ENCODE measurements at regions not wholly inside any gene's neighbourhood (a gene's known extent, or its start where the extent isn't known, plus 50 kb on each side); places are given as distances from the start of the nearest gene placed in this dataset.

GRCh38 chr14:48914382-48914781 lies 671.8 kb downstream of the RPS29 start:
- no peak for ATAC-seq (replicated peaks)
- Mint-ChIP-seq H3K4me3 (no peak overlapping the region), H3K36me3 (no peaks in the 10 kb centered on the region), H3K27me3 (peaks cover 9 to 26% of the 10 kb centered on the region in 2 donors), H3K9me3 (peaks cover 0 to 5% of the 10 kb centered on the region in 2 donors), H3K4me1 (no peaks in the 10 kb centered on the region), H3K27ac (no peak overlapping the region)
- DNase-seq = no peak

- Mint-ChIP-seq H3K27ac (no peak overlapping the region), H3K36me3 (no peaks in the 10 kb centered on the region), H3K9me3 (no peaks in the 10 kb centered on the region), H3K27me3 (peaks cover 0 to 3% of the 10 kb centered on the region in 2 donors), H3K4me1 (no peaks in the 10 kb centered on the region), H3K4me3 (no peak overlapping the region)
- no peak for ATAC-seq (replicated peaks)
- no peak for DNase-seq
Observed at GRCh38 chr14:48900565-48900964, 685.6 kb downstream of the RPS29 start.

GRCh38 chr14:48890333-48890732 lies 695.8 kb downstream of the RPS29 start:
- Mint-ChIP-seq H3K4me3 (no peak overlapping the region), H3K27ac (no peak overlapping the region), H3K27me3 (no peaks in the 10 kb centered on the region), H3K9me3 (no peaks in the 10 kb centered on the region), H3K36me3 (no peaks in the 10 kb centered on the region), H3K4me1 (peaks cover 6 to 10% of the 10 kb centered on the region in 2 donors)
- ATAC-seq (replicated peaks) (no peak), DNase-seq (no peak)

DNA sequence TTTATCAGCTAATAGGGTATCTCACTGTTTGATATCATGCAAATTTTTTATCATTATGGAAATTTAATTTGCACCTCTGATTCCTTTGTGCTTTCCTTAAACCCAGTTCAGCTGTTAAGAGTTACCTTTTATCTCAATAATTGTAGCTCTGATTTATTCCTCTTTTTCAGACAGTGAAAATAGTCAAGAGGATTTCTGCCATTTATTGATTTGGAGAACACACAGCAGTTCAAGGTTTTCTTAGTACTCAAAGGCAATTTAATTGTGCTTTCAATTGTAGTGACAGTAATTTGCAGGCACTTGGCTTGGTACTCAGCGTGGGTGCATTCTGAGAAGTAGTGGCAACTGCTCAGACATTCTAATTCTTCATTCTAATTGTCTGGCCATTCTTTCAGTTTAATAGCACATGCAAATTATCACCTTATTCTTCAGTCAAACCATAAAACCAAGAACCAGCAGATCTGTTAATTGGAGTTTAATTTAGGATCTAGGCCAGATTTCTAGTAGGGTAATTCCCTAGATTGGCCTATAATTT lies 709.3 kb downstream of the RPS29 start:
- DNase-seq (no peak), ATAC-seq (replicated peaks) (no peak)
- Mint-ChIP-seq H3K9me3 (peaks cover 2 to 4% of the 10 kb centered on the region in 2 donors), H3K27me3 (peaks cover 0 to 5% of the 10 kb centered on the region in 2 donors), H3K4me1 (no peaks in the 10 kb centered on the region), H3K27ac (no peak overlapping the region), H3K4me3 (no peak overlapping the region), H3K36me3 (no peaks in the 10 kb centered on the region)

DNA sequence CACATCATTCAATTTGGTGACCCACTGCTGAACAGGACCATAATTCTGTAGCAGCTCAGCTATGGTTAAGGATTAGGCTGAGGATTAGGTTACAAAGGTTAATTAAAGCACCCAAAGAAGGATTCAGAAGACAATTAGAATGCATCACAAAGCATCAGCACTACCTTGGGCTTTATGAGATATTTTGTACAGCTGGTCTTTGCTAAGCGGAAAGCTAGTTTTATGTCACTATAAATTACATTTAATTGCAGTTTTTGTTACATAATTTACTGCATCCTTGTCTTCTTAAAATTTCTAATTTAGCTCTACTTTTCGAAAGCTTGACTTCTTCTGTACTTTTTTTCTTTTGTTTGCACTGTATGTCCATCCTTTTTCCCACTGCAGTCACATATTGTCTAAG lies 711.5 kb downstream of the RPS29 start:
- ATAC-seq (replicated peaks) (no peak), DNase-seq (no peak)
- H3K27me3 Mint-ChIP-seq = peaks cover 0 to 5% of the 10 kb centered on the region in 2 donors
- no peaks in the 10 kb centered on the region for H3K4me1 Mint-ChIP-seq
- H3K27ac Mint-ChIP-seq = no peak overlapping the region
- H3K36me3 Mint-ChIP-seq = no peaks in the 10 kb centered on the region
- no peak overlapping the region for H3K4me3 Mint-ChIP-seq
- no peaks in the 10 kb centered on the region for H3K9me3 Mint-ChIP-seq

DNA sequence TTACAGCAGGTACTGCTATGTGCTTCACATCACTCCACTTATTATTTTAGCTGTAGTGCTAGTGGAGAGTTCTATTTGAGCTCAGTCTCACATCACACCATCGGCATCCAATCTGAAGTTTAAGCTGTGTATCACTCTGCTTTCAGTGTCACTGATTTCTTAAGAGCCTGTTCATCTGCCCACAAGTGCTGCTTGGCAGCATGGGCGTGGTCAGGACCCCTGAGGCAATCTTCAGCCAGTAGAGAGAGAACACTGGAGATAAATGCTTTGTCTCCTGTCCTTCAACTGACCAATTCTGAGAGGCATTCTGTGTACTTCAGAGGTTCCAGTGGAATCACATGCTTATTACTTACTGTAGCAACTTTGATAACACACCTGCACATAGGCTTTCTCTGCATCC lies 728.8 kb downstream of the RPS29 start:
- no peaks in the 10 kb centered on the region for H3K36me3 Mint-ChIP-seq
- H3K4me3 Mint-ChIP-seq = no peak overlapping the region
- no peak overlapping the region for H3K27ac Mint-ChIP-seq
- H3K9me3 Mint-ChIP-seq = no peaks in the 10 kb centered on the region
- DNase-seq = no peak
- H3K27me3 Mint-ChIP-seq = no peaks in the 10 kb centered on the region
- H3K4me1 Mint-ChIP-seq = no peaks in the 10 kb centered on the region
- ATAC-seq (replicated peaks) = no peak

DNA sequence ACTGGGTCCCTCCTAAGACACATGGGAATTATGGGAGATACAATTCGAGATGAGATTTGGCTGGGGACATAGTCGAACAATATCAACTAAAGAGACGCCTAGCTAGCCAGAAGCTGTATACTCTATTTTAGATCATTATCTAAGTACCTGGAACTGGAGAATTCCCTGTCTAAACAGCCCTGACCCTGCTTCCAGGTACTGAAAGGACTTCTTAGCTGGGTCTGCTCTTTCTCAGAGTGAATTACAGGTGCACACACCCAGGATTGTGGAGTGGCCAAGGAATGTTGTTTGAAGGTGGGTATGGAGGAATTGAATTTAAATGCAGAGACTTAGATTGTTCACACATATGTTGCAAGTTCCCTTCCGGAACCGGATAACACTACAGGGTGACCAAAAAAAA lies 733.0 kb downstream of the RPS29 start:
- DNase-seq (no peak), ATAC-seq (replicated peaks) (no peak)
- Mint-ChIP-seq H3K4me3 (no peak overlapping the region), H3K36me3 (no peaks in the 10 kb centered on the region), H3K4me1 (no peaks in the 10 kb centered on the region), H3K27ac (no peak overlapping the region), H3K27me3 (no peaks in the 10 kb centered on the region), H3K9me3 (no peaks in the 10 kb centered on the region)

GRCh38 chr14:48849741-48850322 lies 736.3 kb downstream of the RPS29 start:
- Mint-ChIP-seq H3K9me3 (no peaks in the 10 kb centered on the region), H3K27ac (no peak overlapping the region), H3K36me3 (no peaks in the 10 kb centered on the region), H3K4me3 (no peak overlapping the region), H3K4me1 (no peaks in the 10 kb centered on the region), H3K27me3 (no peaks in the 10 kb centered on the region)
- no peak for ATAC-seq (replicated peaks)
- DNase-seq = no peak

DNA sequence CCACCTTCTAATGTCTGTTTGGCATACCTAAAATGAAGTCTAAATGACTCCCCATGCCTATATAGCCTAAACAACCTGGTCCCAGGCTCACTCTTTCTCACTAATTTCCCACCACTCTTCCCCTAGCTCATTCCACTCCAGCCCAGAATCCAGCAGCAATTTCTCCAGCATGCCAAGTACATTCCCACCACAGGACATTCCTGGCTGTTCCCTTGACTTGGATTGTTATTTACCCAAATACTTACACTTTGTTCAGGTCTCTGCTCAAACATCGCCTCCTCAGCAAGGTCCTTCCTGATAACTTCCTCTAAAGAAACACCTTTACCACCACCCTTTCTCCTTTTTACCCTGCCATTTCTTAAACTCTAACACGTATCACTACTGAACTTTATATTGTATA lies 743.4 kb downstream of the RPS29 start:
- DNase-seq = no peak
- H3K4me1 Mint-ChIP-seq = no peaks in the 10 kb centered on the region
- no peak overlapping the region for H3K27ac Mint-ChIP-seq
- H3K9me3 Mint-ChIP-seq = no peaks in the 10 kb centered on the region
- no peak overlapping the region for H3K4me3 Mint-ChIP-seq
- no peaks in the 10 kb centered on the region for H3K27me3 Mint-ChIP-seq
- H3K36me3 Mint-ChIP-seq = no peaks in the 10 kb centered on the region
- ATAC-seq (replicated peaks) = no peak

- Mint-ChIP-seq H3K36me3 (no peaks in the 10 kb centered on the region), H3K4me3 (no peak overlapping the region), H3K27ac (no peak overlapping the region), H3K4me1 (no peaks in the 10 kb centered on the region), H3K9me3 (no peaks in the 10 kb centered on the region), H3K27me3 (no peaks in the 10 kb centered on the region)
- DNase-seq = no peak
- ATAC-seq (replicated peaks) = no peak
Observed at GRCh38 chr14:48826058-48826457, 760.1 kb downstream of the RPS29 start.

GRCh38 chr14:48814562-48814961 lies 771.6 kb downstream of the RPS29 start:
- Mint-ChIP-seq H3K27me3 (no peaks in the 10 kb centered on the region), H3K36me3 (no peaks in the 10 kb centered on the region), H3K9me3 (peaks cover 0 to 2% of the 10 kb centered on the region in 2 donors), H3K27ac (no peak overlapping the region), H3K4me3 (no peak overlapping the region), H3K4me1 (no peaks in the 10 kb centered on the region)
- ATAC-seq (replicated peaks) (no peak), DNase-seq (no peak)

- no peak for ATAC-seq (replicated peaks)
Observed at GRCh38 chr14:48805315-48805714, 780.9 kb downstream of the RPS29 start.

DNA sequence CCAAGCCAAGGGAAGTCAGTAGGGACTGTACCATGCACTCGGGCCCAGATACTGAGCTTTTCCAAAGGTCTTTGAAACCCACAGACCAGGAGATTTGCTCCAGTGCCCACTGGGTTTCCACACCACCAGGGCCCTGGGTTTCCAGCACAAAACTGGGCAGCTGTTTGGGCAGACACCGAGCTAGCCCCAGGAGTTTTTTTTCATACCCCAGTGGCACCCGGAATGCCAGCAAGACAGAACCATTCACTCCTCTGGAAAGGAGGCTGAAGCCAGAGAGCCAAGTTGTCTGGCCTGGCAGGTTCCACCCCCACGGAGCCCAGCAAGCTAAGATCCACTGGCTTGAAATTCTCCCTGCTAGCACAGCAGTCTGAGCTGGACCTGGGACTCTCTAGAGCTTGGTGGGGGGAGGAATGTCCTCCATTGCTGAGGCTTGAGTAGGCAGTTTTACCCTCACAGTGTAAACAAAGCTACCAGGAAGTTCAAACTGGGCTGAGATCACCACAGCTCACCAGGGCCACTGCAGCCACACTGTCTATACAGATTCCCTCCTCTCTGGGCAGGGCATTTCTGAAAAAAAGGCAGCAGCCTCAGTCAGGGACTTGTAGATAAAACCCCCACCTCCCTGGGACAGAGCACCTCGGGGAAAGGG lies 793.7 kb downstream of the RPS29 start:
- no peak for ATAC-seq (replicated peaks)
- Mint-ChIP-seq H3K27me3 (no peaks in the 10 kb centered on the region), H3K4me1 (peaks cover 0 to 2% of the 10 kb centered on the region in 2 donors), H3K27ac (no peak overlapping the region), H3K36me3 (no peaks in the 10 kb centered on the region), H3K9me3 (peaks cover 0 to 4% of the 10 kb centered on the region in 2 donors), H3K4me3 (no peak overlapping the region)
- no peak for DNase-seq

More at GRCh38 chr14:48805315-48805714, 780.9 kb downstream of the RPS29 start:
- H3K4me3 Mint-ChIP-seq = no peak overlapping the region
- H3K4me1 Mint-ChIP-seq = no peaks in the 10 kb centered on the region
- no peaks in the 10 kb centered on the region for H3K27me3 Mint-ChIP-seq
- DNase-seq = no peak
- peaks cover 5 to 6% of the 10 kb centered on the region in 2 donors for H3K9me3 Mint-ChIP-seq
- H3K36me3 Mint-ChIP-seq = no peaks in the 10 kb centered on the region
- no peak overlapping the region for H3K27ac Mint-ChIP-seq

DNA sequence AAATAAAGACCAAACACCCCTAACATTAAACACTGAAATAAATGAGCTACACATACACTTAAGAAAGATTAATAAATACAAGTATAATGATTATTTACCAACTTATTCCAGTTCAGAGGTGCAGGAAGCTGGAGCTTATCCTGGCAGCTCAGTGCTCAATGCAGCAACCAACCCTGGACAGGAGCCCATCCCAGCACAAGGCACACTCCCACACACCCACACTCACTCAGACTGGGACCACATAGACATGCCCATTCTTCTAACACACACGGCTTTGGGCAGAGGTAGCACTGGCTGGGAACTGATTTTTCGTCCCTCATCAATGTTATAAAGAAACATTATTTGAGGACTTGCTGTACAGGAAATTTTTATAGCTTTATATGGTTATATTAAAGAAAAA lies 797.4 kb downstream of the RPS29 start:
- no peak overlapping the region for H3K27ac Mint-ChIP-seq
- DNase-seq (no peak), ATAC-seq (replicated peaks) (no peak)
- H3K4me1 Mint-ChIP-seq = peaks cover 0 to 2% of the 10 kb centered on the region in 2 donors
- no peaks in the 10 kb centered on the region for H3K36me3 Mint-ChIP-seq
- no peaks in the 10 kb centered on the region for H3K27me3 Mint-ChIP-seq
- peaks cover 6 to 7% of the 10 kb centered on the region in 2 donors for H3K9me3 Mint-ChIP-seq
- H3K4me3 Mint-ChIP-seq = no peak overlapping the region

DNA sequence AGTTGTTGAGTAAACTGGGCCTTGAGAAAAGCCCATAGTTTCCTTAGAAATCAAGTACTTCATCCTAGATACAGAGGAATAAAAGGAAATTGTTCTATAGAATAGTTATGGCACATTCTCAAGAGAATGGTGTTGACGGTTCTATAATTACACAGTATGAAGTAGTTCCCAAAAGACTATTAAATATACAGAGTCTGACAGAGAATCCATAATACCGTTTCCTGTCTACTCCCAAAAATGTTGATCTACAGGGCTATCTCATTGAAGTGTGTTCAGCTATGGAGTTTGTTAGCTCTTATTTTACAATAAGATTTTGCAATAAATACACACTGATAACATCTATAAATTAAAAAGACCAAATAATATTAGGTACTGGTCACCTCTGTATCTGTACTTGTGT lies 799.7 kb downstream of the RPS29 start:
- Mint-ChIP-seq H3K27ac (no peak overlapping the region), H3K36me3 (no peaks in the 10 kb centered on the region), H3K4me1 (no peaks in the 10 kb centered on the region), H3K27me3 (no peaks in the 10 kb centered on the region), H3K9me3 (peaks cover 5 to 6% of the 10 kb centered on the region in 2 donors), H3K4me3 (no peak overlapping the region)
- ATAC-seq (replicated peaks) (no peak), DNase-seq (no peak)

Measured in stimulated activated naive B cell treated with anti-CD40 and anti-IgM and Interleukin-4, amounts not matched to agents 10 μg/mL and 1 μg/mL and 100 μg/mL, for 72 hours (primary cell).